CD14-positive monocyte (primary cell): ENCODE measurements at regions not wholly inside any gene's neighbourhood (a gene's known extent, or its start where the extent isn't known, plus 50 kb on each side); places are given as distances from the start of the nearest gene placed in this dataset.

Source experiments
- DNase-seq, 3 donors: peaks; one replicate each; pipeline ENCODE4 v3.0.0-alpha.2; 2011 to 2022
- H2AFZ ChIP-seq: 2 replicates; pipeline ENCODE4 v1.6.0; 2012; ENCODE audit warnings: mild to moderate bottlenecking, low read depth, low read length, inconsistent platforms; ENCODE audit not compliant: insufficient read depth, poor library complexity, severe bottlenecking
- H3K27ac ChIP-seq, 2 donors: 1 replicate in 1 of 2; 2 replicates in 1 of 2; pipeline ENCODE4 v1.5.1; 2012 to 2013; ENCODE audit warnings: low read length in 2 of 2, control low read depth in 1 of 2, inconsistent platforms in 1 of 2, low read depth in 1 of 2, mild to moderate bottlenecking in 1 of 2
- H3K27me3 ChIP-seq, 2 donors: one replicate each; pipeline versions ENCODE4 v1.6.0 to v1.6.1; 2011 to 2013; ENCODE audit warnings: low read length in 2 of 2; ENCODE audit not compliant: control insufficient read depth in 2 of 2, insufficient read depth in 2 of 2
- H3K36me3 ChIP-seq, 2 donors: replicated peaks in 1 of 2; 1 replicate in 1 of 2; 2 replicates in 1 of 2; pipeline versions ENCODE4 v1.5.1 to v1.6.1; 2012 to 2013; ENCODE audit warnings: low read length in 2 of 2, control low read depth in 1 of 2, inconsistent platforms in 1 of 2, mild to moderate bottlenecking in 1 of 2; ENCODE audit not compliant: insufficient read depth in 2 of 2, control insufficient read depth in 1 of 2
- H3K4me1 ChIP-seq, 2 donors: 1 replicate in 1 of 2; 2 replicates in 1 of 2; pipeline versions ENCODE4 v1.5.1 to v1.6.1; 2012 to 2013; ENCODE audit warnings: low read length in 2 of 2, control low read depth in 1 of 2, inconsistent platforms in 1 of 2, mild to moderate bottlenecking in 1 of 2, moderate library complexity in 1 of 2; ENCODE audit not compliant: insufficient read depth in 2 of 2, control insufficient read depth in 1 of 2
- H3K4me2 ChIP-seq: replicated peaks from 2 replicates; pipeline ENCODE3; 2012; ENCODE audit warnings: low read length, moderate library complexity, mild to moderate bottlenecking; ENCODE audit not compliant: poor library complexity, severe bottlenecking; ENCODE audit errors: extremely low read depth
- H3K4me3 ChIP-seq, 3 experiments: fragments of 200-600 bp in 1 of 3; sonication (generic) in 1 of 3; replicated peaks in 1 of 3; 1 replicate in 2 of 3; 2 replicates in 1 of 3; pipeline ENCODE4 v1.5.1; 2011 to 2013; ENCODE audit warnings: low read length in 3 of 3, mild to moderate bottlenecking in 3 of 3, control low read depth in 2 of 3, low read depth in 2 of 3, inconsistent platforms in 1 of 3, moderate library complexity in 1 of 3
- H3K79me2 ChIP-seq: 2 replicates; pipeline ENCODE4 v1.6.0; 2012; ENCODE audit warnings: mild to moderate bottlenecking, control low read depth, inconsistent platforms, low read length, moderate library complexity; ENCODE audit not compliant: insufficient read depth
- H3K9ac ChIP-seq: 2 replicates; pipeline ENCODE4 v1.6.0; 2017; ENCODE audit warnings: low read length, mild to moderate bottlenecking; ENCODE audit not compliant: insufficient read depth, poor library complexity, severe bottlenecking
- H3K9me3 ChIP-seq, 2 donors: replicated peaks in 1 of 2; 1 replicate in 1 of 2; 2 replicates in 1 of 2; pipeline versions ENCODE4 v1.5.1 to v1.6.1; 2012 to 2013; ENCODE audit warnings: low read length in 2 of 2, control low read depth in 1 of 2; ENCODE audit not compliant: control insufficient read depth in 1 of 2, insufficient read depth in 1 of 2
- H4K20me1 ChIP-seq: 2 replicates; pipeline ENCODE4 v1.6.0; 2012; ENCODE audit warnings: mild to moderate bottlenecking, low read length, control low read depth, moderate library complexity; ENCODE audit not compliant: insufficient read depth
- H3K27ac Mint-ChIP-seq, 7 donors: one replicate each; pipeline ENCODE4 v1.8.0; 2020; ENCODE audit warnings: mild to moderate bottlenecking in 7 of 7, mixed read lengths in 7 of 7, moderate library complexity in 6 of 7, inconsistent platforms in 2 of 7
- H3K27me3 Mint-ChIP-seq, 3 donors: one replicate each; pipeline ENCODE4 v1.8.0; 2021 to 2022; ENCODE audit warnings: low read depth in 3 of 3, mild to moderate bottlenecking in 3 of 3, mixed read lengths in 3 of 3, moderate library complexity in 3 of 3, inconsistent platforms in 1 of 3
- H3K36me3 Mint-ChIP-seq, 2 donors: one replicate each; pipeline ENCODE4 v1.8.0; 2020; ENCODE audit warnings: mixed read lengths in 2 of 2, inconsistent platforms in 1 of 2, mild to moderate bottlenecking in 1 of 2
- H3K4me1 Mint-ChIP-seq: one replicate; pipeline ENCODE4 v1.8.0; 2020; ENCODE audit warnings: mild to moderate bottlenecking, mixed read lengths
- H3K4me3 Mint-ChIP-seq, 2 donors: one replicate each; pipeline ENCODE4 v1.8.0; 2020; ENCODE audit warnings: mild to moderate bottlenecking in 2 of 2, mixed read lengths in 2 of 2, moderate library complexity in 1 of 2
- H3K9me3 Mint-ChIP-seq, 7 donors: one replicate each; pipeline ENCODE4 v1.8.0; 2020 to 2022; ENCODE audit warnings: mixed read lengths in 7 of 7, mild to moderate bottlenecking in 6 of 7, moderate library complexity in 6 of 7, inconsistent platforms in 2 of 7
- CTCF ChIP-seq: fragments of 200-600 bp; IDR thresholded peaks from one replicate; pipeline ENCODE4 v1.8.0; 2022; ENCODE audit warnings: antibody characterized with exemption, mild to moderate bottlenecking
- WGBS: methylation state at CpG from one replicate; pipeline ENCODE4 v1.1.5; 2013; ENCODE audit warnings: missing lambda C conversion rate; ENCODE audit not compliant: insufficient coverage; 5-methylcytosine and 5-hydroxymethylcytosine counted together
- intact Hi-C, 2 donors: fragments of 100-400 bp; cut with micrococcal nuclease; formaldehyde crosslinking; loops; one replicate each; pipeline versions ENCODE4 v1.15.0 to v1.15.1; 2023

GRCh38 chr3:64870876-64871646 is 183.3 kb upstream of the ADAMTS9 start:
- Histone ChIP-seq H3K36me3 (no peaks in the 10 kb centered on the region), H2AFZ (no peak overlapping the region)
- WGBS: no CpG with 5 or more reads among the region's 4 CpGs

GRCh38 chr3:64867224-64867623 is 179.4 kb upstream of the ADAMTS9 start:
- Histone ChIP-seq H3K9me3 (peaks cover 3 to 8% of the 10 kb centered on the region in 2 donors), H3K9ac (no peak overlapping the region), H3K4me1 (no peaks in the 10 kb centered on the region), H3K79me2 (no peaks in the 10 kb centered on the region), H4K20me1 (no peaks in the 10 kb centered on the region), H3K4me2 (no peak overlapping the region), H2AFZ (no peak overlapping the region), H3K4me3 (no peak overlapping the region), H3K36me3 (no peaks in the 10 kb centered on the region), H3K27ac (no peak overlapping the region), H3K27me3 (no peaks in the 10 kb centered on the region)
- H3K4me3 Mint-ChIP-seq: no peak overlapping the region
- DNase-seq: no peak
- H3K36me3 Mint-ChIP-seq: no peaks in the 10 kb centered on the region
- no peak for TF ChIP-seq CTCF
- peaks cover 0 to 6% (median 2%) of the 10 kb centered on the region in 7 donors for H3K9me3 Mint-ChIP-seq
- H3K27me3 Mint-ChIP-seq: no peaks in the 10 kb centered on the region
- H3K4me1 Mint-ChIP-seq: no peaks in the 10 kb centered on the region
- no peak overlapping the region for H3K27ac Mint-ChIP-seq
- intact Hi-C loops: no loop called here
- WGBS: 100% methylated on average over 1 of the region's 2 CpGs

More at GRCh38 chr3:64870876-64871646, 183.3 kb upstream of the ADAMTS9 start:
- Histone ChIP-seq H3K4me2 (no peak overlapping the region), H3K9me3 (peaks cover 3 to 9% of the 10 kb centered on the region in 2 donors), H3K4me3 (no peak overlapping the region), H3K27me3 (no peaks in the 10 kb centered on the region), H3K9ac (no peak overlapping the region), H3K79me2 (no peaks in the 10 kb centered on the region), H3K4me1 (no peaks in the 10 kb centered on the region), H4K20me1 (no peaks in the 10 kb centered on the region), H3K27ac (no peak overlapping the region)
- no peak for DNase-seq
- no peak overlapping the region for H3K4me3 Mint-ChIP-seq
- intact Hi-C loops: no loop called here
- H3K27me3 Mint-ChIP-seq: no peaks in the 10 kb centered on the region
- no peak overlapping the region for H3K27ac Mint-ChIP-seq
- peaks cover 0 to 11% (median 5%) of the 10 kb centered on the region in 7 donors for H3K9me3 Mint-ChIP-seq
- no peaks in the 10 kb centered on the region for H3K4me1 Mint-ChIP-seq
- no peaks in the 10 kb centered on the region for H3K36me3 Mint-ChIP-seq
- TF ChIP-seq CTCF: no peak
